WTC11 (cell line): ENCODE measurements at regions not wholly inside any gene's neighbourhood (a gene's known extent, or its start where the extent isn't known, plus 50 kb on each side); places are given as distances from the start of the nearest gene placed in this dataset.

Experiments
- ATAC-seq: fragments of 200-7000 bp; cut with Tn5 transposase; 2 replicates; pipeline ENCODE4 v1.10.0; 2021; ENCODE audit warnings: mild to moderate bottlenecking, moderate library complexity
- CTCF ChIA-PET: fragments of 300-600 bp; sonication (Branson Sonifier 250); formaldehyde crosslinking; loops from one replicate; lab custom pipeline; 2021; ENCODE audit warnings: antibody characterized with exemption; lab: Charles Lee
- POLR2A ChIA-PET: fragments of 350-600 bp; sonication (Branson Sonifier 250); formaldehyde crosslinking; loops from one replicate; lab custom pipeline; 2021; ENCODE audit warnings: antibody characterized with exemption; lab: Charles Lee
- DNase-seq: peaks from one replicate; pipeline ENCODE4 v3.0.0; 2021; ENCODE audit warnings: low spot score
- H3K27ac Mint-ChIP-seq: 2 replicates; pipeline ENCODE4 v1.8.0; 2021; ENCODE audit warnings: mixed read lengths
- H3K27me3 Mint-ChIP-seq: 2 replicates; pipeline ENCODE4 v1.8.0; 2021; ENCODE audit warnings: low read depth, mild to moderate bottlenecking, moderate library complexity, mixed read lengths
- H3K36me3 Mint-ChIP-seq: 2 replicates; pipeline ENCODE4 v1.8.0; 2021; ENCODE audit warnings: mixed read lengths
- H3K4me1 Mint-ChIP-seq: 2 replicates; pipeline ENCODE4 v1.8.0; 2022; ENCODE audit warnings: mixed read lengths
- H3K4me3 Mint-ChIP-seq: 2 replicates; pipeline ENCODE4 v1.8.0; 2021; ENCODE audit warnings: mild to moderate bottlenecking, moderate library complexity, mixed read lengths
- H3K9me3 Mint-ChIP-seq: 2 replicates; pipeline ENCODE4 v1.8.0; 2021; ENCODE audit warnings: mixed read lengths
- ELF4 ChIP-seq: sonication (generic); formaldehyde crosslinking; IDR thresholded peaks from 2 replicates; pipeline ENCODE4 v1.8.1; 2022; ENCODE audit warnings: low read depth, mild to moderate bottlenecking, moderate library complexity, missing genetic modification reagents
- JAZF1 ChIP-seq: fragments of 250-450 bp; sonication (Bioruptor Pico); IDR thresholded peaks from 2 replicates; pipeline ENCODE4 v1.9.0; 2021; ENCODE audit warnings: moderate library complexity, mild to moderate bottlenecking, inconsistent platforms
- KAT7 ChIP-seq: sonication (generic); formaldehyde crosslinking; IDR thresholded peaks from 2 replicates; pipeline ENCODE4 v1.8.1; 2023; ENCODE audit warnings: missing genetic modification reagents, mild to moderate bottlenecking, borderline replicate concordance
- MYBL2 ChIP-seq: sonication (generic); formaldehyde crosslinking; IDR thresholded peaks from 2 replicates; pipeline ENCODE4 v1.8.1; 2023; ENCODE audit warnings: mild to moderate bottlenecking, moderate library complexity, missing genetic modification reagents
- NR1H2 ChIP-seq: sonication (generic); formaldehyde crosslinking; IDR thresholded peaks from 2 replicates; pipeline ENCODE4 v1.9.0; 2021; ENCODE audit warnings: mild to moderate bottlenecking, moderate library complexity, missing genetic modification reagents
- TCF7 ChIP-seq: sonication (generic); formaldehyde crosslinking; IDR thresholded peaks from 2 replicates; pipeline ENCODE4 v1.8.0; 2022; ENCODE audit warnings: mild to moderate bottlenecking, low read depth, missing genetic modification reagents, moderate library complexity
- TEAD1 ChIP-seq: sonication (generic); formaldehyde crosslinking; IDR thresholded peaks from 2 replicates; pipeline ENCODE4 v1.8.0; 2022; ENCODE audit warnings: mild to moderate bottlenecking, missing genetic modification reagents
- TEAD4 ChIP-seq: sonication (generic); formaldehyde crosslinking; IDR thresholded peaks from 2 replicates; pipeline ENCODE4 v1.8.0; 2022; ENCODE audit warnings: mild to moderate bottlenecking, missing genetic modification reagents
- ZBTB21 ChIP-seq: sonication (generic); formaldehyde crosslinking; IDR thresholded peaks from 2 replicates; pipeline ENCODE4 v1.8.1; 2023; ENCODE audit warnings: mild to moderate bottlenecking, missing genetic modification reagents, borderline replicate concordance
- ZNF219 ChIP-seq: sonication (generic); formaldehyde crosslinking; IDR thresholded peaks from 2 replicates; pipeline ENCODE4 v1.8.0; 2023; ENCODE audit warnings: missing genetic modification reagents, mild to moderate bottlenecking, borderline replicate concordance
- ZNF416 ChIP-seq: fragments of 250-450 bp; sonication (Bioruptor Pico); IDR thresholded peaks from 2 replicates; pipeline ENCODE4 v1.9.0; 2021; ENCODE audit warnings: mild to moderate bottlenecking, inconsistent platforms
- TF ChIP-seq, protein P1 (sequence below): sonication (generic); formaldehyde crosslinking; IDR thresholded peaks from 2 replicates; pipeline ENCODE4 v1.8.0; 2023; ENCODE audit warnings: missing genetic modification reagents, mild to moderate bottlenecking, borderline replicate concordance
- TF ChIP-seq, protein P2 (sequence below): sonication (generic); formaldehyde crosslinking; IDR thresholded peaks from 2 replicates; pipeline ENCODE4 v1.8.0; 2022; ENCODE audit warnings: mild to moderate bottlenecking, missing genetic modification reagents
- TF ChIP-seq, protein P3 (sequence below): sonication (generic); formaldehyde crosslinking; conservative IDR thresholded peaks from 2 replicates; pipeline ENCODE4 v1.8.1; 2022; ENCODE audit warnings: mild to moderate bottlenecking, missing genetic modification reagents
- TF ChIP-seq, protein P4 (sequence below): sonication (generic); formaldehyde crosslinking; IDR thresholded peaks from 2 replicates; pipeline ENCODE4 v1.8.1; 2023; ENCODE audit warnings: mild to moderate bottlenecking, missing genetic modification reagents, borderline replicate concordance
- TF ChIP-seq, protein P5 (sequence below): sonication (generic); formaldehyde crosslinking; IDR thresholded peaks from 2 replicates; pipeline ENCODE4 v1.8.1; 2022; ENCODE audit warnings: low read depth, missing genetic modification reagents, borderline replicate concordance
- TF ChIP-seq, protein P6 (sequence below): sonication (generic); formaldehyde crosslinking; IDR thresholded peaks from 2 replicates; pipeline ENCODE4 v1.8.0; 2022; ENCODE audit warnings: missing genetic modification reagents

DNA sequence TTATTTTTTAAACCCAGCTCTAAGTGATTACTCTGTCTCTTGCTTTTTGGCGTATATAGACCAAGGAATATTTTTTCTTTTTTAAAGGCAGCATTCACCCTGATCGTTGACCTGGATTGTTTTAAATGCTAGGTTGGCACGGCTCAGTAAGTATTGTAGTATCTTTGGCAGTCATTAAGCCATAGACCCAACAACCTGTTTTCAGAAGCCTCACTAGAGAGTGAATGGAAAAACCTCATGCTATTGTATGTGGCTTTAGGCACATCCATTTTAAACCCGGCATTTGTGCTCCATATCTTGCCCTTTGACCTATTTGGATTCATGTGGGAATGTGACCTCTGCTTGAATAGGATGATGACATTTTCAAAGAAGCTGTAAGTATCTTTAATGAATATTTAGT is 183.9 kb downstream of the SNCA start (continued):
- TF ChIP-seq, protein P1, sequence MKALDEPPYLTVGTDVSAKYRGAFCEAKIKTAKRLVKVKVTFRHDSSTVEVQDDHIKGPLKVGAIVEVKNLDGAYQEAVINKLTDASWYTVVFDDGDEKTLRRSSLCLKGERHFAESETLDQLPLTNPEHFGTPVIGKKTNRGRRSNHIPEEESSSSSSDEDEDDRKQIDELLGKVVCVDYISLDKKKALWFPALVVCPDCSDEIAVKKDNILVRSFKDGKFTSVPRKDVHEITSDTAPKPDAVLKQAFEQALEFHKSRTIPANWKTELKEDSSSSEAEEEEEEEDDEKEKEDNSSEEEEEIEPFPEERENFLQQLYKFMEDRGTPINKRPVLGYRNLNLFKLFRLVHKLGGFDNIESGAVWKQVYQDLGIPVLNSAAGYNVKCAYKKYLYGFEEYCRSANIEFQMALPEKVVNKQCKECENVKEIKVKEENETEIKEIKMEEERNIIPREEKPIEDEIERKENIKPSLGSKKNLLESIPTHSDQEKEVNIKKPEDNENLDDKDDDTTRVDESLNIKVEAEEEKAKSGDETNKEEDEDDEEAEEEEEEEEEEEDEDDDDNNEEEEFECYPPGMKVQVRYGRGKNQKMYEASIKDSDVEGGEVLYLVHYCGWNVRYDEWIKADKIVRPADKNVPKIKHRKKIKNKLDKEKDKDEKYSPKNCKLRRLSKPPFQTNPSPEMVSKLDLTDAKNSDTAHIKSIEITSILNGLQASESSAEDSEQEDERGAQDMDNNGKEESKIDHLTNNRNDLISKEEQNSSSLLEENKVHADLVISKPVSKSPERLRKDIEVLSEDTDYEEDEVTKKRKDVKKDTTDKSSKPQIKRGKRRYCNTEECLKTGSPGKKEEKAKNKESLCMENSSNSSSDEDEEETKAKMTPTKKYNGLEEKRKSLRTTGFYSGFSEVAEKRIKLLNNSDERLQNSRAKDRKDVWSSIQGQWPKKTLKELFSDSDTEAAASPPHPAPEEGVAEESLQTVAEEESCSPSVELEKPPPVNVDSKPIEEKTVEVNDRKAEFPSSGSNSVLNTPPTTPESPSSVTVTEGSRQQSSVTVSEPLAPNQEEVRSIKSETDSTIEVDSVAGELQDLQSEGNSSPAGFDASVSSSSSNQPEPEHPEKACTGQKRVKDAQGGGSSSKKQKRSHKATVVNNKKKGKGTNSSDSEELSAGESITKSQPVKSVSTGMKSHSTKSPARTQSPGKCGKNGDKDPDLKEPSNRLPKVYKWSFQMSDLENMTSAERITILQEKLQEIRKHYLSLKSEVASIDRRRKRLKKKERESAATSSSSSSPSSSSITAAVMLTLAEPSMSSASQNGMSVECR (CRISPR knock-in tag): no peak
- TF ChIP-seq TEAD4: no peak
- no peak for TF ChIP-seq ZNF219 (CRISPR knock-in tag)
- no peak for TF ChIP-seq NR1H2 (CRISPR knock-in tag)
- TF ChIP-seq, protein P2, sequence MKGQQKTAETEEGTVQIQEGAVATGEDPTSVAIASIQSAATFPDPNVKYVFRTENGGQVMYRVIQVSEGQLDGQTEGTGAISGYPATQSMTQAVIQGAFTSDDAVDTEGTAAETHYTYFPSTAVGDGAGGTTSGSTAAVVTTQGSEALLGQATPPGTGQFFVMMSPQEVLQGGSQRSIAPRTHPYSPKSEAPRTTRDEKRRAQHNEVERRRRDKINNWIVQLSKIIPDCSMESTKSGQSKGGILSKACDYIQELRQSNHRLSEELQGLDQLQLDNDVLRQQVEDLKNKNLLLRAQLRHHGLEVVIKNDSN (CRISPR knock-in tag): no peak

DNA sequence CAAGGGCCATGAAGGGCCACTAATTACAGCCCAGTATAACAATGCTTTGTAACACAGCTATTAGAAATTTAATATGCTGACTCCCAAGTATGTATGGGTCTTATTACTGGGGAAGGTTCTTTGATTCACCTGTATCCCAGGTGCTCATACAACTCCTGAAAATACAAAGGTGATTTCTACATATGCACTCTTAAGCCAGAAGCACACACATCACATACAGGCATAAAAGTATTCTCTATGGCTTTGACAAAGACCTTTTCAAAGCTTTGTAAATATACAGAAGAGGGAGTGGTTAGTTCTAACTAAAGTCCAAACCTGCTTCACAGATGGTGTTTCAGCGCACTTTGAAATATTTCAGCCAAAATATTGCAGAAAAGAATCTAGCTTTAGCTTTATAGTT is 191.5 kb downstream of the SNCA start:
- ChIA-PET CTCF (no interaction called here), POLR2A (no interaction called here)
- no peak for ATAC-seq
- H3K4me1 Mint-ChIP-seq: peaks cover 7% of the 10 kb centered on the region
- no peak for DNase-seq
- H3K9me3 Mint-ChIP-seq: peaks cover 8% of the 10 kb centered on the region; the same call in 1 of the 2 replicates
- H3K4me3 Mint-ChIP-seq: no peak overlapping the region
- peaks cover 6% of the 10 kb centered on the region; the same call in 1 of the 2 replicates for H3K27me3 Mint-ChIP-seq
- H3K27ac Mint-ChIP-seq: no peak overlapping the region
- H3K36me3 Mint-ChIP-seq: no peaks in the 10 kb centered on the region
- TF ChIP-seq, protein P3, sequence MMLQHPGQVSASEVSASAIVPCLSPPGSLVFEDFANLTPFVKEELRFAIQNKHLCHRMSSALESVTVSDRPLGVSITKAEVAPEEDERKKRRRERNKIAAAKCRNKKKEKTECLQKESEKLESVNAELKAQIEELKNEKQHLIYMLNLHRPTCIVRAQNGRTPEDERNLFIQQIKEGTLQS (CRISPR knock-in tag): no peak
- TF ChIP-seq ELF4 (CRISPR knock-in tag) (no peak), TCF7 (CRISPR knock-in tag) (no peak), TEAD1 (CRISPR knock-in tag) (no peak), MYBL2 (CRISPR knock-in tag) (no peak), ZNF416 (CRISPR knock-in tag) (no peak), JAZF1 (CRISPR knock-in tag) (no peak), ZBTB21 (CRISPR knock-in tag) (no peak), KAT7 (CRISPR knock-in tag) (no peak), NR1H2 (CRISPR knock-in tag) (no peak)
- TF ChIP-seq, protein P4, sequence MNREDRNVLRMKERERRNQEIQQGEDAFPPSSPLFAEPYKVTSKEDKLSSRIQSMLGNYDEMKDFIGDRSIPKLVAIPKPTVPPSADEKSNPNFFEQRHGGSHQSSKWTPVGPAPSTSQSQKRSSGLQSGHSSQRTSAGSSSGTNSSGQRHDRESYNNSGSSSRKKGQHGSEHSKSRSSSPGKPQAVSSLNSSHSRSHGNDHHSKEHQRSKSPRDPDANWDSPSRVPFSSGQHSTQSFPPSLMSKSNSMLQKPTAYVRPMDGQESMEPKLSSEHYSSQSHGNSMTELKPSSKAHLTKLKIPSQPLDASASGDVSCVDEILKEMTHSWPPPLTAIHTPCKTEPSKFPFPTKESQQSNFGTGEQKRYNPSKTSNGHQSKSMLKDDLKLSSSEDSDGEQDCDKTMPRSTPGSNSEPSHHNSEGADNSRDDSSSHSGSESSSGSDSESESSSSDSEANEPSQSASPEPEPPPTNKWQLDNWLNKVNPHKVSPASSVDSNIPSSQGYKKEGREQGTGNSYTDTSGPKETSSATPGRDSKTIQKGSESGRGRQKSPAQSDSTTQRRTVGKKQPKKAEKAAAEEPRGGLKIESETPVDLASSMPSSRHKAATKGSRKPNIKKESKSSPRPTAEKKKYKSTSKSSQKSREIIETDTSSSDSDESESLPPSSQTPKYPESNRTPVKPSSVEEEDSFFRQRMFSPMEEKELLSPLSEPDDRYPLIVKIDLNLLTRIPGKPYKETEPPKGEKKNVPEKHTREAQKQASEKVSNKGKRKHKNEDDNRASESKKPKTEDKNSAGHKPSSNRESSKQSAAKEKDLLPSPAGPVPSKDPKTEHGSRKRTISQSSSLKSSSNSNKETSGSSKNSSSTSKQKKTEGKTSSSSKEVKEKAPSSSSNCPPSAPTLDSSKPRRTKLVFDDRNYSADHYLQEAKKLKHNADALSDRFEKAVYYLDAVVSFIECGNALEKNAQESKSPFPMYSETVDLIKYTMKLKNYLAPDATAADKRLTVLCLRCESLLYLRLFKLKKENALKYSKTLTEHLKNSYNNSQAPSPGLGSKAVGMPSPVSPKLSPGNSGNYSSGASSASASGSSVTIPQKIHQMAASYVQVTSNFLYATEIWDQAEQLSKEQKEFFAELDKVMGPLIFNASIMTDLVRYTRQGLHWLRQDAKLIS (CRISPR knock-in tag): no peak
- TF ChIP-seq, protein P5, sequence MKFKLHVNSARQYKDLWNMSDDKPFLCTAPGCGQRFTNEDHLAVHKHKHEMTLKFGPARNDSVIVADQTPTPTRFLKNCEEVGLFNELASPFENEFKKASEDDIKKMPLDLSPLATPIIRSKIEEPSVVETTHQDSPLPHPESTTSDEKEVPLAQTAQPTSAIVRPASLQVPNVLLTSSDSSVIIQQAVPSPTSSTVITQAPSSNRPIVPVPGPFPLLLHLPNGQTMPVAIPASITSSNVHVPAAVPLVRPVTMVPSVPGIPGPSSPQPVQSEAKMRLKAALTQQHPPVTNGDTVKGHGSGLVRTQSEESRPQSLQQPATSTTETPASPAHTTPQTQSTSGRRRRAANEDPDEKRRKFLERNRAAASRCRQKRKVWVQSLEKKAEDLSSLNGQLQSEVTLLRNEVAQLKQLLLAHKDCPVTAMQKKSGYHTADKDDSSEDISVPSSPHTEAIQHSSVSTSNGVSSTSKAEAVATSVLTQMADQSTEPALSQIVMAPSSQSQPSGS: no peak
- TF ChIP-seq, protein P1 (CRISPR knock-in tag): no peak
- TF ChIP-seq, protein P6, sequence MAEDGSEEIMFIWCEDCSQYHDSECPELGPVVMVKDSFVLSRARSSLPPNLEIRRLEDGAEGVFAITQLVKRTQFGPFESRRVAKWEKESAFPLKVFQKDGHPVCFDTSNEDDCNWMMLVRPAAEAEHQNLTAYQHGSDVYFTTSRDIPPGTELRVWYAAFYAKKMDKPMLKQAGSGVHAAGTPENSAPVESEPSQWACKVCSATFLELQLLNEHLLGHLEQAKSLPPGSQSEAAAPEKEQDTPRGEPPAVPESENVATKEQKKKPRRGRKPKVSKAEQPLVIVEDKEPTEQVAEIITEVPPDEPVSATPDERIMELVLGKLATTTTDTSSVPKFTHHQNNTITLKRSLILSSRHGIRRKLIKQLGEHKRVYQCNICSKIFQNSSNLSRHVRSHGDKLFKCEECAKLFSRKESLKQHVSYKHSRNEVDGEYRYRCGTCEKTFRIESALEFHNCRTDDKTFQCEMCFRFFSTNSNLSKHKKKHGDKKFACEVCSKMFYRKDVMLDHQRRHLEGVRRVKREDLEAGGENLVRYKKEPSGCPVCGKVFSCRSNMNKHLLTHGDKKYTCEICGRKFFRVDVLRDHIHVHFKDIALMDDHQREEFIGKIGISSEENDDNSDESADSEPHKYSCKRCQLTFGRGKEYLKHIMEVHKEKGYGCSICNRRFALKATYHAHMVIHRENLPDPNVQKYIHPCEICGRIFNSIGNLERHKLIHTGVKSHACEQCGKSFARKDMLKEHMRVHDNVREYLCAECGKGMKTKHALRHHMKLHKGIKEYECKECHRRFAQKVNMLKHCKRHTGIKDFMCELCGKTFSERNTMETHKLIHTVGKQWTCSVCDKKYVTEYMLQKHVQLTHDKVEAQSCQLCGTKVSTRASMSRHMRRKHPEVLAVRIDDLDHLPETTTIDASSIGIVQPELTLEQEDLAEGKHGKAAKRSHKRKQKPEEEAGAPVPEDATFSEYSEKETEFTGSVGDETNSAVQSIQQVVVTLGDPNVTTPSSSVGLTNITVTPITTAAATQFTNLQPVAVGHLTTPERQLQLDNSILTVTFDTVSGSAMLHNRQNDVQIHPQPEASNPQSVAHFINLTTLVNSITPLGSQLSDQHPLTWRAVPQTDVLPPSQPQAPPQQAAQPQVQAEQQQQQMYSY: no peak
